HG03060 (cell line): ENCODE measurements at regions not wholly inside any gene's neighbourhood (a gene's known extent, or its start where the extent isn't known, plus 50 kb on each side); places are given as distances from the start of the nearest gene placed in this dataset.

Source experiments
- ATAC-seq: cut with Tn5 transposase; IDR thresholded peaks from one replicate; pipeline ENCODE4 v1.9.1; 2021; ENCODE audit warnings: low read depth, moderate number of reproducible peaks; ENCODE audit not compliant: unreplicated experiment

DNA sequence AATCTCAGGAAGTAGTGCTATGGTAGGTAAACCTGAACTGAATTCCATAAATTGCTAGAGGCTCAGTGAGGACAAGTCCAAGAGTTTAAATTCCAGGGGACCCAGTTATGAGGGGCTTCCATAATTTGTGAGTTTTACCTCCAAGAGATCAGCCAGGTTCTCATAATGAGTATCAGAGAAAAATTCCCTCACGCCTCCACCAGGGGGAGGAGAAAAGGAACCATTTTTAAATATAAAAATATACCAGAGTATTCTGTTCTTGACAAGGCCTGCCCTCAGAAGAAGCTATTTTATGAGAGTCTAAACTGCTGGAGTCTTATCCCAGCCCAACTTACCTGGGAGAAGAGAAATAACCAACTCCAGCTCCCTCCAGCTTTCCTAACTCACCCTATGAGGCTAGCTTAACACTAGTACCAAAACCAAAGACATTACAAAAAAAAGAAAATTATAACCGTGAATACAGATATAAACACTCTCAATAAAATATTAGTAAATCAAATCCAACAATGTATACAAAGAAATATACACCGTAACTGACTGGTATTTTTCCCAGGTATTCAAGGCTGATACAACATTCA, 158.7 kb downstream of the TFAP2A start:
- ATAC-seq = no peak

DNA sequence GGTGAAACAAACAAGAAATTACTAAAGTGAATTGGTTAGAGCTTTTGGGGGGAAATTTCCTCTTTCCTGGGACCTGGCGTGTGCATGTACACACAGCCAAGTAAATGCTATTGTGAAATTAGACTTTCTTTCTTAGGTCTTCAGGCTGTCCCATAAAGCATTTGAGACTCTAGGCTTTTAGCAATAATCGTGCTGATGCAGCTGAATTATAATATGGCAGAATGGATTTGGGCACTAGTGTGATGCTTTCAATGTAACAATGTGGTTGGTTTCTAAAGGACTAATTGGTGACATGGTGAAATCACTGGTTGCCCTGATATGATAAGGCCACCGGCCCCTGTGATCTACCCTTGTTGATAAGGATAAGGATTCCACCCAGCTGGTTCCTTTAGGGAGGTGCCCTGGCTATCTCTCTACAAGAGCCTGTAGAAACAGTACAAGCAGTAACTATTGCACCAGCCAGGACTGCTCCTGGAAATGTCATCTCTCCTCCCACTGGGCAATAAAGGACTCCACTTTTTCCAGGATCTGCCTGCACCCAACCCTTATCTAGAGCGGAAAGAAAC, 164.1 kb downstream of the TFAP2A start:
- no peak for ATAC-seq

DNA sequence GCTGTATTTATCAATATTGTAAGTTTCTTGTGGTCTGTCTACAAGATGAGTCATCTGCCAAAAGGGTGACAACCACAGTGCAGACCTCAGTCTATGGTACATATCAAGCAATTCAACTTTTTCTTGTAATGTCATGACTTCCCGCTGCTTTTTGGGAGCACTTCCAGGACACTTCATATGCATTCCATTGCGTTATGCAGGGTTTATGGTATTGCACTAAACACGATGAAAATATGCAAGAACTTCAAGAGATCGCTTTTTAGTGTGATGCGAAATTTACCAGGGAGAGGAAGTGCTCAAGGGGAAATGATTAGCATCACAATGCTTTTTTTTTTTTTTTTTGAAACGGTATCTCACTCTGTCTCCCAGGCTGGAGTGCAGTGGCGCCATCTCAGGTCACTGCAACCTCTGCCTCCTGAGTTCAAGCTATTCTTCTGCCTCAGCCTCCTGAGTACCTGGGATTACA, 166.5 kb downstream of the TFAP2A start:
- ATAC-seq = no peak

GRCh38 chr6:10237298-10238038, 177.4 kb downstream of the TFAP2A start:
- ATAC-seq = no peak

DNA sequence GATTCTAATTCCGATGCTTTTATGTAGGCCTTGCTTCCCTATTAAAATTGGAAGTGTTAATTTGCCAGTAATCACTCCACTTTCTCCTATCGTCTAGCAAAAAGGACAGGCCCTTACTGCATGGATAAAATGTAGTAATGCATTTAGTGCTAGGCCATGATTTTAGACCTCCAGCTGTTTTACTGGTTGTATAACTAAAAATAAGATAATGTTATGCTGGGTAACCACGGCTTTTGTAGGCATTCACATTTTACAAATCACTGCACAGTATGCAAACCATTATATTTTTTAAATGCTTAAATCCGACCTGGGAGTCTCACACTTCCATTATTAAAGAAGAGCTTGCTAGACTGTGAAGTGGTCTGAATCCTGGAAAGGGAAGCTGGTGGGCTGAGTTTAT, 179.5 kb downstream of the TFAP2A start:
- ATAC-seq = no peak

GRCh38 chr6:10230531-10230930, 184.3 kb downstream of the TFAP2A start:
- no peak for ATAC-seq

- ATAC-seq = no peak
Measured at GRCh38 chr6:10223841-10224240, 191.0 kb downstream of the TFAP2A start.

- no peak for ATAC-seq
Measured at GRCh38 chr6:10221178-10221577, 193.7 kb downstream of the TFAP2A start.

DNA sequence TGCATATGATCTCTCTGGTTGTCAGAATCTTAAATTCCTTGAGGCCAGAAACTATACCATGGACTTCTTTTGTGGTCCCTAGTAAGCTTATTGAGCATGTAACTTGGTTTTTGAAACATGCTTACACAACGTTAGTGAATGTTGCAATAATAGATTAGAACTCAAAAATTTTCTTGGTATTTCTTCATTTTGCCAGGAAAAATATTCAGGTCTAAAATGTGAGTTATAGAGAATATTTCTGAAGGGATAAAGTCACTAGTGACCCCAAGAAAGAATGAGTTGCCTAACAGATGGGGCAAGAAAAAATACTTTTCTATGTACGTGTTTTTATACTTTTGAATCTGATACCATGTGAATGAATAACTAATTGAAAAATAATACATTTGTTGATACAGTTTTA, 195.4 kb downstream of the TFAP2A start:
- ATAC-seq = no peak

- ATAC-seq = no peak
Measured at GRCh38 chr6:10217111-10217510, 197.8 kb downstream of the TFAP2A start.

DNA sequence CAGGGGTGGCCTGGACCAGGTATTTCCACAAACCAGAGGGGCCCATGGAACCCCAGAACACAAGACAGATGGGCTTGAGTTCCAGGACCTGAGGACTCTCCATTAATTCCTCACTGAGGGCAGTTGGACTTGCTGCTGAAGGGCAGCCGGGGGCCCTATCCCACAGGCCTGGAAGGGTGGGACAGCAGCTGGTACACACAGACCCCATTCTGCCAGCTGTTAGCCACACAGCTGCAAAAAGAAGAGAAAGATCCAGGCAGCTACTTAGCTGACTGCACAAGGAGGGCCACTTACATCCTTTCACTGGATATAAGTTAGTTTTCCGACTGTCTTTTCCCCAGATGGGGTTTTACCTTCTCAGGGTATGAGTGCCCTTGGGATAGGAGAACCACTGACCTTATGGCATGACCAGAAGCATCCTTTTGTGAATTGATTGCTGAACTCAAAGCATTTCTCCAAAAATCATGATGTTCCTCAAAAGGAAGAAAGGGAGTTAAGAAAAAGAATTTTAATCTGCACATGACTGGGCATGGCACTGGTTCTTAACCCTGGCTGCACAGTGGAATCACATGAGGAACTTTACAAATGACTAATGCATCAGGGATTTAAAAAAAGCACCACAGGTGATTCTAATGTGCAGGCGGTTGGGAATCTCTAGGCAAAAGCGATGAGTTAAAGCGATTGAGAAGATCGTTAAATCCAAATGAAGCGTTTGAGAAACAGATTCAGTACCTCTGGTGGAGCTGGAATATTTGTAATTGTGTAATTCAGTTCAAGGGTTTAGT, 199.4 kb downstream of the TFAP2A start:
- ATAC-seq = no peak

DNA sequence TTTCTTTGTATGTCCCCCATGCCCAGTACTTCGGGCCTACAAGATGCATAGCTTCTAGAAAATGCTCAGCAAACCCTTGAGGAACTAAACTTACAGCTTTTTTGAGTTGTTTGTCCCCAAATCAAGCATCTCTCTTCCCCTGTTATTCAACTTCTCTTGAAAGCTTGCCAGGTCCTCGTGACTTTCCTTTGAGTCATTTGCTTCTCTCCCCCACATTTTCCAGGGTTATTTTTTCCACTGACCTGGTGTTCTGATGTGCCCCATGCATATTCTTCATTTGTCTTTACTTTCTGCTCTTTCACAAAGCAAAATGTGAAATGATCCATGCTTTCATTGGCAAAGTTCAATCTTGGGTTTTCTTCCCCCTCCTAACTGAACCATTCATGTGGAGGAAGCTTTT, 204.8 kb downstream of the TFAP2A start:
- no peak for ATAC-seq

DNA sequence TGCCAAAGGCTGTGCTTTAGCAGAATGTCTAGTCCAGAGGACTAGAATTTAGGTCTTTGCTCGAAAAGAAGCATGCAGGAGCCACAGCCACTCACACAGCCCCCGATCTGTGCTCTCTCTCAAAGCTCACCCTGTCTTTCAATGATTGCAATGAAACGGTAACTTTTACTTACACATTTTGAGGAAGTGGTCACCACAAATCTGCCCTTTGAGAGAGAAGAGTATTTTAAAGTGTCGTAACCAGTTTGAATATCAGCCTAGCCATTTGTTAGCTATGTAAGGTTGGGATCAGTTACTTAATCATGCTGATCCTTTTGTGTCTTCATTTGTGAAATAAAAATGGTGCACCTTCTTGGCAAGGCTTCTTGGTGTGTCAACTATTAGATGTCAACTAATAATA, 209.0 kb downstream of the TFAP2A start:
- no peak for ATAC-seq

- ATAC-seq = no peak
Measured at GRCh38 chr6:10205120-10205519, 209.8 kb downstream of the TFAP2A start.

DNA sequence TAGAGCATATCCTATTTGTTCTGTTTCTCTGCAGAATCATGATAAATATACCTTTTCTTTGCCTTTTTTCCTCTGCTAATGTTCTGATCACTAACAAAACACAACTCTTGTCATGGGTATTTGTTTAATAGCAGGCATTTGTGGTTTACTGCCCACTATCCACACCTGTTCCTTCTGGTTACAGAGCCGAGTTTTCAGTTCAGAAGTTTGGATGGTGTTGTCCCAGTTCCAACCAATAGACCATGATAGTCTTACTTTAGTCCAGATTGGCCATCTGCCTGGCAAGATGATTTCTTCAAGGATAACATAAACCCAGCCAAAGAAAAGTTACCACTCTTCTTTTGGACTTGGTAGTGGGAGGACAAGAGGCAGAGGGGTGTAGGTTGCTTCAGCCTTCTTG, 211.2 kb downstream of the TFAP2A start:
- ATAC-seq = no peak

DNA sequence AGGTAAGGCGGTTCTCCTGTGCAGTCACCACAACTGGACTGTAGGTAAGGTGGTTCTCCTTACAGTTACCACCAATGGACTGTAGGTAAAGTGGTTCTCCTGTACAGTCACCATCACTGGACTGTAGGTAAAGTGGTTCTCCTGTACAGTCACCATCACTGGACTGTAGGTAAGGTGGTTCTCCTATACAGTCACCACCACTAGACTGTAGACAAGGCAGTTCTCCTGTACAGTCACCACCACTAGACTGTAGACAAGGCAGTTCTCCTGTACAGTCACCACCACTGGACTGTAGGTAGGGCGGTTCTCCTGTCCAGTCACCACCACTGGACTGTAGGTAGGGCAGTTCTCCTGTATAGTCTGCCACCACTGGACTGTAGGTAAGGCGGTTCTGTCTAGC, 212.3 kb downstream of the TFAP2A start:
- no peak for ATAC-seq

DNA sequence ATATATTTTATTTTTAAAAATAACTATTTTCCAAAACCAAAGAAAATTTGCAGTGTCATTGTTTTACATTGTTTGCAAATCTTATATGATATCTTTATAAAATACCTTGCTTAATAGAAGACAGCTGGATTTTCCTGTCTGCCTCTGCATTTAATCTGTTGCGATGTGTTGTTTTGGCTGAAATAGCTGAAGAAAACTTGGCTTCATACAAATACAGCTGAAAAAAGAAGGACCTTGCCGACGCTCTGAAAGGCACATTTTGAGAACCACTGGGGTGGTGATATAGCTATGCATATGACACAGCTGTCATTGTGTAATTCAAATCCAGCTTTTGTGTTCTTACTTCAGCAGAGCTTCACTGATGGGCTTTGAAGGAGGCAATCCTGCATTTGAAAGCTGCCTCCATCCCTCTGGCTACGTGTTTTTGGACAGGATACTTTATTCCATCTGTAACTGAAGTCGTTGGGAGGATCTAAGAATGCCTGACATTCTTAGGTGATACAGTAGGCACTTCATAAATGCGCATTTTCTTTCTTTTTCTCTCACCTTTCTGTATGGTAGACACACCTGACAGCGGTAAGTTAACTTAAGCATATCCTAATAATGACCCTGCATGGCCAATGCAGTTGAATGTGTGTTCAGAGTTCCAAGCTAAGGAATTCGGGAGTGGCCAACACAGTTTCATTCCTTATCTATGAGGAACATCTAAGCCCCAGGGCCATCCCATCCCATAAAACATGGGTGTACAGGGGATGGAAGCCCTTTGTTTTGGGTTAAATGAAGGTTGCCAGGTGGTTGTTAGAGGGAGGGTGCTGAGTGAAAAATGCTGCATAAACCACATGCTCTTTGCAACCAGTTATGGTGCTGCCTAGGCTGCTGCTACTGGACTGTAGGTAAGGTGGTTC, 213.0 kb downstream of the TFAP2A start:
- no peak for ATAC-seq

DNA sequence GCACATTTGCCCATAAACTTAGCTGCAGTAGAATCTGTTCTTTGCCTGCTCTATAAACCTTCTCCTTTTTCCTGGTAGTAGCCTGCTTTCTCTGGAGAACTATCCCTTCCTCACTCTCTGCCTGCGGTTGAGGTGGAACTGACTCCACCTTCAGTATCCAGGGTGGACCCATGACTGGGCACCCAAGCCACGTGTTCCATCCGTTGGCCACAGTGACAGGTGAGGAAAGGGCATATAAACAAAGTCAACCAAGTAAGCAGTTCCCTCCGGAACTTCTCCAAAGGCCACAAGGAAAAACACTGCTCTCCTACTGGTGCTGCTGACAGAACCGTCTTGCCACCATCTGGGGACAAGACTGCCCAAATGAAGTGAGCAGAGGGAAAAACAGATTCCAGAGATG, 218.8 kb downstream of the TFAP2A start:
- no peak for ATAC-seq

- ATAC-seq = no peak
Measured at GRCh38 chr6:10194816-10195672, 219.8 kb downstream of the TFAP2A start.
